CD4-positive, alpha-beta T cell treated with Interleukin-6 at 100 ng/mL for 8 hours (primary cell): ENCODE measurements at regions not wholly inside any gene's neighbourhood (a gene's known extent, or its start where the extent isn't known, plus 50 kb on each side); places are given as distances from the start of the nearest gene placed in this dataset.

Source experiments
- DNase-seq: peaks from one replicate; pipeline ENCODE4 v3.0.0-alpha.2; 2020; ENCODE audit warnings: mixed read lengths, low spot score

GRCh38 chr2:196442211-196442610, 197.3 kb upstream of the CCDC150 start:
- DNase-seq, result no peak

- DNase-seq, result no peak
Measured at GRCh38 chr2:196444442-196444841, 195.1 kb upstream of the CCDC150 start.

- no peak for DNase-seq
Measured at GRCh38 chr2:196445991-196446390, 193.5 kb upstream of the CCDC150 start.

- DNase-seq, result no peak
Measured at GRCh38 chr2:196448407-196449079, 191.0 kb upstream of the CCDC150 start.

DNA sequence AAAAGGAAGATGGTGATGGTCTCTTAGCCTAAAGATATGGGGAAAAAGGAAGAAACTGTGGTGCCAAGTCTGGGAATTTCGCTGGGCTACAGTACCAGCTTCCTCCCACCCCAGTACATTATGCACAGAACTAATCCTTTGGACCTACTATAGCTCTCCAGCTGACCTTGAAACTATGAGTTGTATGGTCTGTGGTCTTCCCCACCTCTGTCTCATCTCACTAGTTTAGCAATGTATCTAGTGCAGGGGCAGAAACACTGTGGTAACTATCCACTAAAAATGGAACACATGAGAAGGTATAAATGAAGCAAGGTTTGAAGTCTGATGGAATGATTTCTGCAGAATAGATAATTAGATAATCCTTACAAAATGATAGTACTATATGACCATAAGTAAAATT, 190.4 kb upstream of the CCDC150 start:
- no peak for DNase-seq

- DNase-seq, result no peak
Measured at GRCh38 chr2:196452758-196453157, 186.8 kb upstream of the CCDC150 start.

GRCh38 chr2:196453613-196454047, 185.9 kb upstream of the CCDC150 start:
- peak; percentile 41 for DNase-seq

DNA sequence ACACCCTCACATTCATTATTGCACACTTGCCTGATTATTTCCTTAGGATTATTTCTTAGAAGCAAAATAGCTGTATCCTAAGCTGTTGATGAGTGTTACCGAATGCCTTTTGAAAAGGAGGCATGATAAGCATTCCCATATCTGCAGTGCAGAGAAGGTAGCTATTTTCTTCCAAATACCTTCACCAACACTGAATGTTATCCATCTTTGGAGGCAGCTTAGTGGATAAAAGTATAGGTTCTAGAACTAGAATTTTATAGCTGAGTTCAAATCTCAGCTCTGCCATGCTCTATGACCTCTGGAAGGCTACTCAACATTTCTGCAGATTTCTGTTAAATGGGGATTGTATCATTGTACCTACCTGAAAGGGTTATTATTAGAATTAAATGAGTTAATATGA, 185.0 kb upstream of the CCDC150 start:
- no peak for DNase-seq

DNA sequence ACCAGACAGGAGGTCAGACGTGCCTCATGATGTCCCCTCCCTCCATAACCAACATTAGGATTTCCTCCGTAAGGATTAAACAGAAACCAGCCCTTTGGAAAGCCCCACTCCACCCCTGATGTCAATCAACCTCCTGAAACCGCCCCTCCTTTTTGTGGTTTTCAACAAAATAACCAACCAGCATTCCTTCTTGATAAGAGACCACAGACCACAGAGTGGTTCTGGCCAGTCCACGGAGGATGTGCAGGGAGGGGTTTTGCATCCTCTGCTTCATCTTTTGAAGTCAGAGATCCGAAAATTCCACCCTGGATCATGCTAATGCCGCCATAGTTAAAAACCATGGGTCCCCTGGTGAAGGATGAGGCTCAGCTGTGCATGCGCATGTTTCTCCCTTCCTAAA, 180.0 kb upstream of the CCDC150 start:
- no peak for DNase-seq

- no peak for DNase-seq
Measured at GRCh38 chr2:196463706-196464105, 175.8 kb upstream of the CCDC150 start.

GRCh38 chr2:196464311-196464710, 175.2 kb upstream of the CCDC150 start:
- no peak for DNase-seq

GRCh38 chr2:196466581-196466980, 172.9 kb upstream of the CCDC150 start:
- DNase-seq, result no peak

- no peak for DNase-seq
Measured at GRCh38 chr2:196468394-196468793, 171.1 kb upstream of the CCDC150 start.

- DNase-seq, result no peak
Measured at GRCh38 chr2:196473617-196474016, 165.9 kb upstream of the CCDC150 start.

DNA sequence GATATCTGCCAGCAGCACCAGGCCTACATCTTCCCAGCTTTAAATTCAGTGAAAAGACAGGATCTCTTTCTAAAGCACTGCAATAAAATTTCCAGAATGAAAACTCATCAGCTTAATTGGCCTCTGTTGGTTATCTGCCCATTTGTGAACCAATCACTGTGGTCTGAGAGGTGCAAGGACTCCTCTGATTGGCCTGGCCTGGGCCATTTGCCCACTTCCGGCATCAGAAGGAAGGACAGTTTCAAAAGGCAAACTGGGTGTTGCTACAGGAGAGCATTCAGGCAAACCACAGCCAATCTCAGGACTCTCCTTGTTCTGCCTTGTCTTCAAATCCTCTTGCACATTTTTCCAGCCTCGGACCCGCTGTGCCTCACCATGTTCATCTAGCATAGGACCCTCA, 163.9 kb upstream of the CCDC150 start:
- DNase-seq, result no peak

- DNase-seq, result no peak
Measured at GRCh38 chr2:196478588-196478987, 160.9 kb upstream of the CCDC150 start.

GRCh38 chr2:196479350-196479749, 160.2 kb upstream of the CCDC150 start:
- no peak for DNase-seq

GRCh38 chr2:196480653-196481323, 158.7 kb upstream of the CCDC150 start:
- DNase-seq, result no peak

- DNase-seq, result no peak
Measured at GRCh38 chr2:196481324-196481697, 158.2 kb upstream of the CCDC150 start.

DNA sequence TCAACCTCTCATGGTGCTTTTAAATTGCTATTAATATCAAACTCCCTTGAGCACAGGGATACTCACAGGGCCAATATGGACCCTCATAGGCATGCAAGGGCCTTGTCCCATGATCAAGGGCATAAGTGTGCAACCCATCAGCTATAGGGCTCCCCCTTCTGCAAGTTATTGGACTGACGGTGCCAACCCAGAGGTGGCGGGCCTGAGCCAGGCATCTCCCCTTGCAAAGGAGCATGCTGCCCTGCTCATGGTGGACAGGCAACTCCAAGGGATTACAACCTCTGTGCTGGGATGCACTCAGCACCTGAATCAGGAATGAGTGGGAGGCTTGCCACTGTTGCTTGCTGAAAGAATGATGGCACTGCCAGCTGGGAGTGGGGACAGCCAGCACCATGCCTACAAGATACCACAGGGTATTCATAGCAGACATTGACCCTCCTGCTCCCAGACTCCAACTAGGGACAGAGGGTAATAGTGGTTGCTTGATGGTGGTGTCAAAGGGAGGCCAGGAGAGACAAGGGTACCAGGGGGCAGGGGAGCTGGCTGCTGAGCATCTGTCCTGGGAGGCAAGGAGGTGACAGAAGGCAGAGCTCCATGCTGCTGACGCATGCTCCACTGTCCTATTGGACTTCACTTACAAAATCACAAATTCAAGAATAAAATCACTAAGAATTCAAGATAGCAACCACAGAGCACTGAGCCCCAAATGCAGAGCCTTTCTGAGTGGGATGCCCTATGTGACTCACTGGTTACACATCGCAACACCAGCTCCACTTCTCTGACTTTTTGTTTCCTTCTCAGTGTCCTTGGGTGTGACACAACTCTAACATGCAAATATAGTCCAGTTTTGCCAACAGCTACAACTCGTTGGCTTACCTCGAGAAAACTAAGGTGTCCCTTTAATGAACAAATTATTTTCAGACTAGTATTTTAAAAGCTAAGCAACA, 157.1 kb upstream of the CCDC150 start:
- DNase-seq, result no peak

GRCh38 chr2:196486146-196486545, 153.4 kb upstream of the CCDC150 start:
- no peak for DNase-seq

DNA sequence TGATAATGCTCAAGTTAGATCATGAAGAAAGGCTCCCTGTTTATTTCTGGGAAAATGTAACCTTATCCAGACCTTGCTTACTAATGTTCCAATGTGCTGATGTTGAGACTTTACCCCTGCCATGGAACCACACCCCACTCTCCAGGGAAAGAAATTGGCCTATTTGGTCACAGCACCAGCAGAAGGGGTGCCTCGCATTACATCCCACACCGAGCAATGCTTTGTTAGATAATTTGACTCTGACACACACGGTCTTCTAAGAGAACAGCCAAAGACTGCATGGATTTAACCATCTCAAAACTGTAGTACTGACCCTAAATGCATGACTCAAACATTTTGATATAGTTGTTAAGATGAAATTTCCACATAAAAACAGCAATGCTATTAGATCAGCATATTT, 152.1 kb upstream of the CCDC150 start:
- no peak for DNase-seq

DNA sequence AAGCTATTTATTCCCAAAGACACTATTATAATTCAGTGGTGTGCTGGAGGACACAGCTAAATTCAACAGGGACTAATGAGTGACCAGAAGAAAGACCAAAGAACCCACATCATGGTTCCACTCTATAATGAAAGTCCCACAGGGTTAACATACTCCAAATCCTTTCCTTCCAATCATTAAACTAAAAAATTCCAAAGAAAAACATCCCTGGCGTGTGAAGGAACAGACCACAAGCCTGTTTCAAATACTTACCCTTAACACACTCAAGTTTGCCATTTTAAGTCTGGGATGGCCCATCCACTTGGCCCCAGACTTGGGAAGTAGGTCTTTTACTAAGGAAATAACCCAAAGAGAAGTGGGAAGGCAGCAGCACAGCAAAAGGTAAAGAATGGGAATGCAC, 150.1 kb upstream of the CCDC150 start:
- DNase-seq, result no peak
